ENCODE measurements at regions not wholly inside any gene's neighbourhood (a gene's known extent, or its start where the extent isn't known, plus 50 kb on each side); places are given as distances from the start of the nearest gene placed in this dataset.

DNA sequence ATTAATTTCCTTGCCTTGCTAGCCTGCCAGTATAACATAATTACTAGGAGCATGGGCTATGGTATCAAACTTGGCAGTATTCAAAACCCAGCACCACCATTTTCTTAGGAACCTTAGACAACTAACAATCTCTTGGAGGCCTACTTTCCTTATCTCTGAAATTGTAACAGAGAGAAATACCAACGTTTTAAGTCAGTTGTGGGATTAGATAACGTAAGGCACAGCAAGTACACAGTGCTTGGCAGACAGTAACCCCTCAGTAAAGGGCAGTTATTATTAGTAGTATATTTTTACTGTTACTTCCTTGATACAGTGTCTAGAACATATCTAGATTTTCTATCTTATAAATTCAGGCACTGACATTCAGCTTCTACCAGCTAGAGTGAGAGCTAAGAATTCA is 309.6 kb downstream of the ACTL7B start:
- no peak for DNase-seq

DNA sequence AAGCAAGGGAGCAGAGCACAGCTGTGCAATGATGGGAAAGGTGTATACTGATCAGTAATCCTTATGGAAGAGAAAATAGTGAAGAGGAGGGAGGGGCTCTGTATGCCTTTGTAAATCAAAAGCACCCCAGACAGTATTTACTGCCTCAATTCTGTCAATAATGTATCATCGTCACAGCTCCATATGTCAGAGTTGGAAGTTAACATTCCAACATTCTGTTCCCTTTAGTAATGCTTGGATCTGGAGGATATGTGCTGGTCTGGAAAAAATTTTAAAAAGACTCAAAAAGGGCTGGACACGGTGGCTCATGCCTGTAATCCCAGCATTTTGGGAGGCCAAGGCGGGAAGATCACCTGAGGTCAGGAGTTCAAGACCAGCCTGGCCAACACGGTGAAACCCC is 310.4 kb downstream of the ACTL7B start:
- DNase-seq: no peak

DNA sequence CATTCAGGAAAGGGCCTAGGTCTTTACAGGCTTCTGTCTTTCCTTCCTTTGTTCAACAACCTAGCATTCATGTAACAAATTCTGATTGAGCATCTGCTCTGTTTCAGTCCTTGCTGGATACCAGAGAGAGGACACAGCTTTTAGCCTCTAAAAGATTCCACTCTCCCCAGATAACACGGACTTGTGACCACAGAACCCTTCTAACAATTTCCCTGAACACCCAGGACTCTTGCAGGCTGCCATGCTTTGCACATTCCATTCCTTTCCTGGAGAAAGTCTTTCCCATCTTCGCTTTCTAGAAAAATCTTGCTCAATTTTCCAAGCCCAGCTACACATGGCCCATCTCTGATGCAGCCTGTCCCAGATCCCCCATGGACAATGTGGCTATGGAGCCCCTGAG is 310.9 kb downstream of the ACTL7B start:
- DNase-seq: no peak

DNA sequence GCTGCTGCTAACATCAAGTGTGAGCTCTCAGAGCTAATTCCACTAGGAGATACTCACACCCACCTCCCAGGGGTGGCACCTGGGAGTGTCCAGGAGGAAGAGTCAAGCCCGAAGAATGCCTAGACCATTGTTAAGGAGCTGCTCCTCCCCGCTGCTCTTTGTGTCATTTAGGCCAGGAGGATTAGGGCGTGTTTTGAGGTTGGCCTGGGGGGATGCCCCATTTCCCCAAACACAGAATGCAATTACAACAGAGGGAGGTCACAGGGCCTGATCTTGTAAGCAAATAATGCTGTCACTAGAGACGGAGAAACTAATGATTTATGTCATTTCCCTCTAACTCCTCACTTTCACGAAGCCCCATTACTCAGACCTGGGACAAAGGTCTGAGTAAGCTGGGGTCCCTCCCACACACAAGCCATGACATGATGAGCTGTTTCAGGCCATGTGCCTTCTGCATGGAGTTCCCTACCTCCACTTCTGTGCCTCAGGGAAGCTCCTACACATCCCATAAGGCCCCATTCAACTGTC is 312.5 kb downstream of the ACTL7B start:
- DNase-seq: no peak

DNA sequence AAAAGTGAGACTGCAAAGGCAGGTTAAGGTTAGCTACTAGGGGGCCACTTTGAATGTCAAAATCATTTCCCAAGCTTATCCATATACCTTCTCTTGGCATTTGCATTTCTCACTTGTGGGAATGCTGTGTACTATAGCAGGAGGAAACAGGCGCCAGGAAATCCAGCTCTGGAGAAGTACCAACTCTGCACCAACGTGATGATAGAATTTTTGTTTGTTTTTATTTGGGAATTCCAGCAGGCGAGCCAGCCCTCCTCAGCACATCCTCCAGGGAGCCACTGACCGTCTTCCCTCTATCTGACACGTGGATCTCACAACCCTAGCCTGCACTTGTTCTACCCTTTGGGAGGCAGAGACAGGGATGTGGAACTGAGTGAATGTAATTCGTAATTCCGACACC is 318.0 kb downstream of the ACTL7B start:
- DNase-seq: no peak

DNA sequence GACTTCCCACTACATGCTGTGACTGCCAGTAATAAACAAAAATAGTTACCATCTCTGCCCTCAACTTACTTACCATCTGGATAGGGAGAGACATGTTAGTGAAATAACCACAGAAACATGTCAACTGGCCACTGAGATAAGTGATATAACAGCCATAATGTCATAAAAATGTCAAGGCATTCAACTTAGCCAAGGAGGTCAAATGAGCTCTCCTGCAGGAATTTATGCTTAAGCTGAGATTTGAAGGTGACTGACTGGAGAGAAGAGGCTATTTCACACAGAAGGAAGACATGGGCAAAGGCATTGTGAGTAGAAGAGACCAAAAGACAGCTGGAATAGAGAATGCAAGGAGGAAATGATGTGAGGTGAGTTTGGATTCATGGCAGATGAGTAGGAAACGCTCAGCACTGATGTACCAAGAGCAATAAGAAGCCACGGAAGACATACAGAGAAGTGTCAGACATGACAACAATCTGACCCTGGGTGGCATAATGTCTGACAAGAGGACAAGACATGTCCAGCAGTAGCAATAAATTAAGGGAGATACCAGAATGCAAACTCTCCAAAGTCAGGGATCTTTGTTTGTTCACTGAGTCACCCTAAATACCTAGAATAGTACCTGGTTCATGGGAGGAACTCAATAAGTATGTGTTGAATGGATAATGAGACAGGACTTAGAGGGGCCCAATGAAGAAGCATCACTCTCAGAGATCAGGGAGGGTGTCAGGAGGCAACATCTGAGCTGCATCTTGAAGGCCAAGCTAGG is 318.8 kb downstream of the ACTL7B start:
- no peak for DNase-seq

DNA sequence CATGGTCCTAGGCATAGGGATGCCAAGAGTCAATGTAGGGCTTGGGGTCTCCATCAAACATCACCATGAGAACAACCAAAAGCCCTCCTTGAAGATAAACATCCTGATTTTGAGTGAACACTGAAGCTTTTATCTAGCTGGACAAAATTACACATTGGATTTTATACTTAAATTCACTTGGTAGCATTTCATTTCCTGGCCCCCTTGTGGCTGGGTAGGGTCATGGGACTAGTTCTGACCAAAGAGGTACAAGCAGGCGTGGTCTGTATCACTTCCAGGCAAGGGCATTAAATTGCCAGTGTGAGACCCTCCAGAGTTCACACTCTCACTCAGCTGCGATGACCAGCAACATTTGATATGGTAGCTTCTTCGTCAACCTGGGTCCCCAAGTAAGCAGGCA is 320.3 kb downstream of the ACTL7B start:
- peak; percentile 7 for DNase-seq

DNA sequence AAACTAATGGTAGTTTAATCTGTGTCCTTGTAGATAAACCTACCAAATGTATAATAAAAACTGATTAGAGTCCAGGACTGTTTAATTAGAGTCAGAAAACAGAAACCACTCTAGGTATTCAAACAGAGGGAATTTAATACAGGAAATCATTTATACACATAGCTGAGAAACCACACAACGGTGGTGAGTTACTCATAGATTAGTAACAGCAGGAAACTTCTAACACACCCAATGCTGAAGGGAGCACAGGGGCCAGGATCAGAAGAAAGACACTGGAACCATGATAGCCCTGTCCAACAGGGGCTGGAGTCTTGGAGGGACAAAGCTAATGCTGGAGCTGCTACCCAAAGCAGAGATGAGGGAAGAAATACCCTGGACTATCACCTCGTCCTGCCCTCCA is 321.0 kb downstream of the ACTL7B start:
- no peak for DNase-seq

DNA sequence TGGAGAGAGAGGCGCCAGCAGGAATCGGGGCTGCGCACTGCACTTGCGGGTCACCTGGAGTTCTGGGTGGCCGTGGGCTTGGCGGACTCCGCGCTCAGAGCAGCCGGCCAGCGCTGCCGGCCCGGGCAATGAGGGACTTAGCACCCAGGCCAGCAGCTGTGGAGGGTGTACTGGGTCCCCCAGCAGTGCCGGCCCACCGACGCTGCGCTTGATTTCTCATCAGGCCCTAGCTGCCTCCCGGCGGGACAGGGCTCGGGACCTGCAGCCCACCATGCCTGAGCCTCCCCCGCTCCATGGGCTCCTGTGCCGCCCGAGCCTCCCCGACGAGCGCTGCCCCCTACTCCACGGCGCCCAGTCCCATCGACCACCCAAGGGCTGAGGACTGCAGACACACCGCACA is 325.6 kb downstream of the ACTL7B start:
- DNase-seq: no peak

DNA sequence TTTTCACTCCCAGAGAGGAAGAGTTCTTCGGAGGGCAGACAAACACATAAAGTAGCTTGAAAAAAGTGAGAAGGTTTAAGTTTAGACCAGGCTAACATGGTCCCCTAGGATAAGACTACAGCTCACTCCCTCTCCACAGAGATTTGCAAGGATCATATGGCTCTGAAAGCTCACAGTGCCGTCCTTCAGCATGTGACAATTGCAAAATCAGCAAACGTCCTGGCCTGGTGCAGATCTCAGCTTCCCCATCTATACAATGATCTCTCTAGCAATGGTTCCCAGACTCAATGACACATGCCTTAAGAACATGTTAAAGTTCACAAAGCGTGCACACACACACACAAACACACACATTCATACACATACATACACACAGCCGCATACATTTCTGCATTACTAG is 327.6 kb downstream of the ACTL7B start:
- no peak for DNase-seq

DNA sequence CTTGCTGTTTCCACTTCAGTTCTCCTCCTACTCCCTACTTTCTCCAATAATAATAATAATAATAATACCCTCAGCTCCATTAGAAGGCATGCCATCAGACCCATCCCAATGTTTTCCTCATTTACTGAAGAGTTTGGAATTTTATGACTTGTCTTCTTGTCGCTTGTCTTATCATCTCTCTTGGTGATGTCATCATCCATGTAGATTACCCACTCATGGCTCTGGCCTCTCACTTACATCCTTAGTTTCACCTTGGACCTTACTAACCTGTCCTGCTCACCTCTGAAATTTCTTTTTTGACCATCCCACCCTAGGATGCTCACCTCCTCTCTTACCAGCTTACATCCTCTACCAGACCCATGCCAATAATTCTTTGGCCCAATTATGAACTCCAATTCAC is 329.3 kb downstream of the ACTL7B start:
- no peak for DNase-seq

DNA sequence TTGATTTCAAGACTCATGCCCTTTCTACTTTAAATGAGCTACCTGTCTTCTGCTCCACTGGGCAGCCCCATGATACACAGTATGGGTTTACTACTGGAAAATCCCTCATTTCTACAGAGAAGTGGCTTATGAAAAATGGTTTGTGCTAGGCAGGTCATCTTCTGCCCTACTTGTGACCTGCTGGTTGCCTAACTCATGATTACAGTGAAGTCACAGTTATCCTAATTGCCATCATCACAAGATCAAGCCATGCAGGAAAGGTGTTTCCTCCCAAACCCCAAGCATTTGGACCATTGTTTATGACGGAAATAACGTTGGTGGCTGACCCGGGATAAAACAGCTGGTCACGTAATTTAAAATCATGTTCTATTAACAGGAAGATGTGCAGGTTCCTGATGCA is 330.6 kb downstream of the ACTL7B start:
- no peak for DNase-seq

DNA sequence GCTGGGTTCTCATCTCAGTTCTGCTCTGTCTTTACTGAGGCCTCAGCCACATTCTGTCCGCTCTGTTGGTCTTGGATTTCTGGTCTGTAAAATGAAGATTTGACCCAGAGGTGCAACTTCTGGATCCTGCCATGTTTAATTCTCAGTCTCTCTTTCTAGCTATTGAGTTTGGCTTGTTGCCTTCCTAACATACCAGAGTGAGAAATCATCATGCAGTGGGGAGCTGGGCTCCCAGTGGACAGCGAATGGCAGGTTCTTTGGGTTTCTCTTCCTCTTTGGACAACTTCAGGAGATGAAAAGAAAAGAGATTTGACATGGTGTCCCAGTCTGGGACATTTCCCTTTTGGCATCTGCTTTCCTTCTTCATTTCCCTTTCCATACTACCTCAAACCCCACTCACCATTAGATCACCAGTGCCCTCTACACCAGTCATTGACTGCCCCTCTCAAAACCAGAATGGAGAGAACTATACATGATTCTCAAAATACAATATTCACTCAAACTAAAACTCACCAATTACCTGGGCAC is 334.7 kb downstream of the ACTL7B start:
- DNase-seq: no peak

DNA sequence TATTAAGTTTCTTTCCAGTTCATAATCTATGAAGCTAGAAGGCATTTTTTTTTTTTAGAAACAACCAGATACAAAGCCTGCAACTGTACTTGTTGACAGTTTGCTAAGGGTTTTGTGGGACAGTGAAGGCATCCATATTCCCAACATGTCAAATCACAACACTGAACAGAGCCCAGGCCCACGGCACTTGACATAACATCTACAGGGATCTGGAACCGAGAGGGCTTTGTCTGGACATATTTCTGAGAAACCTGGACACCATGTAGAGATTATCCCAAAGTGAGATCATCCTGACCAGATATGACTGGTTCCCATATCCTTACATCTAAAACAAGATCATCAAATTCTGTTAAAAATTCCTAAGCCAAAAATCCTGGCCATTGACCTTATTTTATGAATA is 336.3 kb downstream of the ACTL7B start:
- no peak for DNase-seq

DNA sequence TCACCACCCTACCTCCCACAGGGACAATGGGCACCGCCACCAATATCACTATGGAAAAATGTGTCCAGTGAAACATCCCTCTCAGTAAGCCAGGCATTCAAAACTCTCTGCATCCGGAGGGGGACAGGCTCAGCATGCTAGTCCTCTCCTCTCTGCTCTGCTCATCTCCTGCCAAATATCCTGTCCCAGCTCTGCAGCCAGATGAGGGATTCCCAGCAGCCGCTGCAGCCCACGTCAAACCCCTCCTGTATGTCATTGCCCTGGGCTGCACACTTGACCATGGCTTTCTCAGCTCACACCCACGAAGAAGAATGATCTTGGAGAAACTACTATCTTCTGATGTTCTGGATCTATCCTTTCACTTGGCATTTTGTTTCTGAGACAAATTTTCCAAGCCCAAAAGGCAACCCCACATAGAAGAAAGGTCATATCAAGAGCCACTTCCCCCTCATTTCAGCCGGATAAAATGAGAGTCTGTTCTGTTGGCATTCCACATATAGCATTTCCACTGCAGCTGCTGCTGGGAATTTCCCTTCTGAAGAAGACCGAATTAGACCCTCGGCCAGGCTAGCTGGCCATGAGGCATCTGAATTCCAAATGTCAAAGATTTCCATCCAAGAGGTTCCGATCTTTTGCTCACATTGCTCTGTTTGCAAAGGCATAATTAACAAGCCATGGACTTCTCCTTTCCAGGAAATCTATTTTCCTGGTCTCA is 338.0 kb downstream of the ACTL7B start:
- DNase-seq: no peak

DNA sequence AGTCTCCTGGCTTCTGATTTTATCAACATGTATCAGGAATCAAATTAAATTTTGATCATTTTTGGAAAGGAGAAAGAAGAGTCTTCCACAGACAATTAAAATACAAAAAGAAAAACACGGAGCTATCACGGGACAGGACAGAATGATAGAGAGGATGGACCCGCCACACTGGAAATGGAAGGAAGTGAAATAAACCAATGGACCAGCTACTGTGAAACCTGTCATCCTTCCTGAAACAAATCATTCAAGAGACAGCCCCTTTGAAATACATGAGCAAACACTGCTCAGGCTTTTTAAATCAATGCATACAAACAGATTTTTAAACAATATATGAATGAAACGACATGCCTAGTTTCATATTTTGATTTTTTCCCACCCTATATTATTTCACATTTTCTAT is 339.4 kb downstream of the ACTL7B start:
- DNase-seq: no peak

DNA sequence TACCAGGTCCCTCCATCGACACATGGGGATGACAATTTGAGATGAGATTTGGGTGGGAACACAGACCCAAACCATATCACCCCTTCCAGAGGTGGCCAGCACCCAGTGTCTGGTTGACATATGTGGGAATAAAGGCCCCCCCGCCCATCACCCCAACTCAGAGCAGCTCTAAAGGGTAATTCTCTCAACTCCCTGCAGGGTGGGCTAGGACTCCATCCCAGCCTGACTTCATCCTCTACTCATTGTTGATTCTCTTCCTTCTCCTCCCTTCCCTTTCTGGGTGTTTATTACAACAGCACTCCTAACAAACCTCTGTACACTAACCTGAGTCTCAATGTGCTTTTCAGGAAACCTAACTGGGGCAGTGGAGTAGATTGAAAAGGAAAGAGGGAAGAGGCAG is 339.9 kb downstream of the ACTL7B start:
- no peak for DNase-seq

DNA sequence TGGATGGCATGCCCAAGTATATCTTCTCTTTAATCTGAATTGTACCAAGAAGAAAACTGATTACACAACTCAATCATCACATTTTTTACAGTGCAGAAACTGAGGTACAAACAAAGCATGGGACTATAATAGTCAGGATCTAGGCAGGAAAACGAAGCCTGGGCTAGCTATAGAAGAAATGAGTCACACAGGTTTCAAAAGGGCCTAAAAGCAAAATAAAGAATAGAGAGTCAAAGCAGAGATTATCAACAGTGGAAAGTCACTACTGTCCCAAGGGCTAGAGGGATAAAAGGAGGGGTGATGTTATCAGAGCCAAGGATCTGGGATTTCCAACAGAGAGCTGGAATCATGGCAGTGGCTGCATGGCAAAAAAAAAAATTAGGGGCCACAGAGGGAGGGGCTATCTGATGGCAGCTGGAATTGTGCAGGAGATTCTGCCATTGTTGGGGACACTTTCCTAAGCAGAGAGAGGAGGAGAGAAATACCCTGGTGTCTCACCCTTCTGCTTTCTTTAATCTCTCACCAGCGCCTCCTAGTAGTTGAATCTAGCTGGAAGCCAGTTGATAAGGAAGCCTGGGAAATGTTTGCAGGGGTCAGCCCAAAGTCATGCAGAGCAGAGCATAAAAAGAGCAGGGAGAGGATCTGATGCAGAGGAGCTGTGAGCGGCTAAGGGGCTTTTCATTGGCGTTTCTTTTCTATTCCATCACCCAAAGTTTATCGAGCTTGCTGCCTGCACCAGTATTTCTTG is 343.2 kb downstream of the ACTL7B start:
- no peak for DNase-seq

DNA sequence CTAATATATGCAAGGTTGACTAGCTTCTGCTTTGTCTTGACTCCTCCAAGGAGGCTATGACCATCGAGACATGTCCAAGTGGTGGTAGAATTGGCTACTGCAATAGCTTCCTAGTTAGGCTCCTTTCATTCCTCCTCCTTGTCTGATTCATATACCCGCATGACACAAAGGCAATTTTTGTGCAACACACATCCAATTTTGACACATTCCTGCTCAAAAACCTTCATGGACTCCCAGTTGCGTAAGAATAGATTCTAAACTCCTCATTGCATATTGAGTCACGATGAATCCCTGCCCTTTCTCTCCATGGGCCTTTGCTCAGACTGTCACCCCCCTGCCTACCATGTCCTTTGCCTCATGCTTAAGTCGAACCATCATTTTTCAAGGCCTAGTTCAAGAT is 344.5 kb downstream of the ACTL7B start:
- DNase-seq: no peak

DNA sequence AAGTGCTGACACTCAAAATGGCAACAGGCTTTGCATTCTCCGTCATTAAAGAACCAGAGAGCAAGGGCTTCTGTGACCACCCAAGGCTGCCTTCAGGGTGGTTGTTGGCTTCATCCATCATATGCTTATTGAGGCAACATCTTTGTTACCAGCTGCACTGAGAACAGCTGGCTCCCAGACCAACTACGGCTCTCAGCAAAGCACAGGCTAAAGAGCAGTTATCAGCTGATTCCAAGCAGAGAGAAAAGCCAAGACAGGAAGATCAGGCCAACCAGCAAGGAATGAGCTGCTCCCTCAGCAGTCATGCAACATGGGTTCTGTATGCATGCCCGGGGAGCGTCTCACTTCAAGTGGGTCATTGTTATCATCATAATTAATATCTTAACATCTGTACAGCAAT is 358.9 kb downstream of the ACTL7B start:
- no peak for DNase-seq

DNA sequence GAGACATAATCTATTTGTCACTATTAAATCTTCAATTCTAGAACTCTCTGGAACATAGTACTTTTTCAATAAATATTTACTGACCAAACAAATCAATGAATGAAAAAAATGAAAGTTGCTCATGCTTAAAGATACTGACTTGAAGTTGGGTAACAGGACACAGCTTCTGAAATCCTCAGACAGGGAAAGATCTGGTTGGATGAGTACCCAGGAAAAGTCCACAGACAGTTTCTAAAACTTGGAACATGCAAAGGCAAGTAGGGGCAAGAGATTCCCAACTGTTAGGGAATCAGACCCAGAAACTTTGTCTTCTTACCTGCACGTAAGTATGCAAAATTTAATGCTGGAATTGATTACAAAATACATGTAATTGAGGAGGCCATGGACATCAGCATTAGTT is 366.2 kb downstream of the ACTL7B start:
- DNase-seq: no peak

DNA sequence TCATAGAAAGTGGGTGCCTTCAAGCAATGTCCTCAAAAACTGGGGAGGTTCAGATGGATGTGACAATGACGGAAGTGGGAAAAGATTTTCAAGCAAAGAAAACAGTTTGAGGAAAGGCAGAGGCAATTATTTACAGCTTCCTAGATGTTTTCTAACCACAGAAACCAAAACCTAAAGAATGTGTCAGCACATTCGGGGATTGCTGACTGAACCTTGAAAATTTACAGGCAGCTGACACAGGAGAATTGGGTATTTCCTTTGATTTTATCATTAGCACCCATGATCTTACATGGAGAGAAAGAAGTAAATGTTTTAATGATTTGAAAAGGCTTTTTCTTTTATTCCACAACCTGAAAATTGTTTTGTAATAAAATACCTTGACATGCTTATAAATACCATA is 369.0 kb downstream of the ACTL7B start:
- DNase-seq: no peak

DNA sequence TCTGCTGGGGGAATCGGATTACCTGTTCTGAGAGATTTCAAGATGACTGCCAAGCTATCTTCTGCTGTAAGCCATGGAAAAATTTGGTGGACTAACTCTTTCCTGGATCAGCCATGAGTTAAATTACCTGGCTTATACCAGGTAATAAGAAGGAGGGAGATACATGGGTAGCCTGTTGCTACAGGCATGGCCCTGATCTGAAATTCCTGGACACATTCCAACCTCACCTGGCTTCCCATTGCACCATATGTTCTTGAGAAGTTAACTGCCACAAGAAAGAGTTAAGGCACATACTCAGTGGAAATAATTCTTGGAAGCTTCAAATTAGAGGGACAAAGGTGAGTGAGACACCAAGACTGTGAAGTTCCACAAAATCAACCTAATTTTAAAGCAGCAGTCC is 371.3 kb downstream of the ACTL7B start:
- no peak for DNase-seq

DNA sequence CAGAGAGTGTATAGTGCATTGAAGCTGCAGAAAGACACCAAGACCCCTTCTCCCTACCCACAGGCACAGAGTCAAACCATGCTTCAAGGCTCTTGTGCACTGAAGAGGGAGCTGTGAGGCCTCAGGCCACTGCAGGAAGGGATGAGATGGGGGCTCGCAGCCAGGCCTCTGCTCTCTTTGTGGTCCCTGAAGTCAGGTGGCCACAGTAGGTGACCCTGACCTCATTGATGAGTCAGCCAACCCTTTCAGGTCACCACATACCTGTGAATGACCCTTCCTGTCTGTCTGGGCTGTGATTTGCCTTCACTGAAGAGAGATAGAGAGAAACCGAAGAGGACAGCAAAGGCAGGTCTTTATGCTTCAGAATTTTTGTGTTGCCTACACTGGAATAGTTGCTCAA is 372.1 kb downstream of the ACTL7B start:
- no peak for DNase-seq

All from activated CD4-positive, alpha-beta T cell treated with anti-CD3 and anti-CD28 coated beads, Interleukin-10, Interleukin-2, amounts not matched to agents 100 ng/mL and 50 ng/mL, durations not matched to agents 16 hours and 8 hours (primary cell).